ENCODE measurements at regions not wholly inside any gene's neighbourhood (a gene's known extent, or its start where the extent isn't known, plus 50 kb on each side); places are given as distances from the start of the nearest gene placed in this dataset.

DNA sequence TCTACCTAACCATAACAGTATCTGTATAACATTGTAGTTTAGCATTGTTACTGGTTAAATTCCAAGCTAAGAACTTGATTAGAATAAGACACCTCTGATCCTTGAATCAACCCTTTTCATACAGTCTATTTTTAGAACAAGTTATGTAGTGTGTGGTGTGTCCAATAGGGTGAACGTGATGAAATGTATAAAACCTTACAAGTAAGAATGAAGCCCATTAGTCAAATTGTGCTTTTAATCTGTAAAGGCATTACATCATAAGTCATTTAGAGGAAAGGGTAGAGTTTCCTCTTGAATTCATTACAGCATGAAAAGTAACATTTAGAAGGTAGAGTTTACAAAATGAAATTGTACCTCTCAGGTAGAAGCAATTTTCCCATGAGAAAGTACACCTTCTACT, 479.2 kb downstream of the LTN1 start:
- Mint-ChIP-seq H3K4me1 (ENCODE audit: insufficient read depth, unreplicated experiment) (peaks cover 5% of the 10 kb centered on the region), H3K27ac (ENCODE audit: low read depth, unreplicated experiment) (no peak overlapping the region), H3K27me3 (ENCODE audit: insufficient read depth, unreplicated experiment) (no peaks in the 10 kb centered on the region), H3K9me3 (ENCODE audit: unreplicated experiment) (no peaks in the 10 kb centered on the region), H3K36me3 (ENCODE audit: insufficient read depth, unreplicated experiment) (no peaks in the 10 kb centered on the region), H3K4me3 (ENCODE audit: unreplicated experiment) (no peak overlapping the region)
- intact Hi-C loops (cut with micrococcal nuclease) = loop anchor here (10.0 kb wide), 1 partner anchor 121 kb away; no protein-coding TSS in a partner anchor
- CTCF ChIA-PET = interaction anchor here (2.0 to 10.4 kb wide), 2 partner anchors 120 to 232 kb away, joined by 4 to 111 read pairs; no protein-coding TSS in a partner anchor
- POLR2A ChIA-PET = no interaction called here
- BruUV-seq (replicated peaks) = no TSS peak
- no peak for DNase-seq (ENCODE audit: unreplicated experiment)
- TF ChIP-seq, protein P1, sequence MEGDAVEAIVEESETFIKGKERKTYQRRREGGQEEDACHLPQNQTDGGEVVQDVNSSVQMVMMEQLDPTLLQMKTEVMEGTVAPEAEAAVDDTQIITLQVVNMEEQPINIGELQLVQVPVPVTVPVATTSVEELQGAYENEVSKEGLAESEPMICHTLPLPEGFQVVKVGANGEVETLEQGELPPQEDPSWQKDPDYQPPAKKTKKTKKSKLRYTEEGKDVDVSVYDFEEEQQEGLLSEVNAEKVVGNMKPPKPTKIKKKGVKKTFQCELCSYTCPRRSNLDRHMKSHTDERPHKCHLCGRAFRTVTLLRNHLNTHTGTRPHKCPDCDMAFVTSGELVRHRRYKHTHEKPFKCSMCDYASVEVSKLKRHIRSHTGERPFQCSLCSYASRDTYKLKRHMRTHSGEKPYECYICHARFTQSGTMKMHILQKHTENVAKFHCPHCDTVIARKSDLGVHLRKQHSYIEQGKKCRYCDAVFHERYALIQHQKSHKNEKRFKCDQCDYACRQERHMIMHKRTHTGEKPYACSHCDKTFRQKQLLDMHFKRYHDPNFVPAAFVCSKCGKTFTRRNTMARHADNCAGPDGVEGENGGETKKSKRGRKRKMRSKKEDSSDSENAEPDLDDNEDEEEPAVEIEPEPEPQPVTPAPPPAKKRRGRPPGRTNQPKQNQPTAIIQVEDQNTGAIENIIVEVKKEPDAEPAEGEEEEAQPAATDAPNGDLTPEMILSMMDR (IDR thresholded peaks at IDR 0.05; ENCODE audit: unreplicated experiment) = no peak

DNA sequence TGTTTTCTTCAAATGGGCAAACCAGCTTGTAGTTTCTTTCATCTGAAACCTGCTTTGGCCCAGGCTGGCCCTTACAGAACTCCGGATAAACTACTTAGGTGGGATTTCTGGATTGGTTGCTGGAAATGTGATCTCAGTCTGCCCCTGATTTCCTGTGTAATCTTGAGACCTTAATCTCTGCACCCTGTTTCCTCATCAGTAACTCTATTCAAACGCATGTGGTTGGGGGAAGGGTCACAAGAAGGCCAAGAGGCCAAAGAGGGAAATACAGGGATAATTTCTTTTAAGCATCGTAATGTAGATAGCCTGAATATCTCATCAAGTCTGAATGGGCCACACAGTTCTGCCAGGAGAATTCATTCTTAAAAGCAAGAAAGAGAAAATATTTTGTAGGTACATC, 483.6 kb downstream of the LTN1 start:
- Mint-ChIP-seq H3K9me3 (ENCODE audit: unreplicated experiment) (peaks cover 8% of the 10 kb centered on the region), H3K36me3 (ENCODE audit: insufficient read depth, unreplicated experiment) (no peaks in the 10 kb centered on the region), H3K4me1 (ENCODE audit: insufficient read depth, unreplicated experiment) (no peaks in the 10 kb centered on the region), H3K4me3 (ENCODE audit: unreplicated experiment) (no peak overlapping the region), H3K27me3 (ENCODE audit: insufficient read depth, unreplicated experiment) (no peaks in the 10 kb centered on the region), H3K27ac (ENCODE audit: low read depth, unreplicated experiment) (no peak overlapping the region)
- ChIA-PET CTCF (interaction anchor here (3.5 kb wide), 1 partner anchor 8 kb away, joined by 14 read pairs; no protein-coding TSS in a partner anchor), POLR2A (no interaction called here)
- intact Hi-C loops (cut with micrococcal nuclease) = no loop called here
- no TSS peak for BruUV-seq (replicated peaks)
- TF ChIP-seq, protein P1 (IDR thresholded peaks at IDR 0.05; ENCODE audit: unreplicated experiment) = no peak
- no peak for DNase-seq (ENCODE audit: unreplicated experiment)

DNA sequence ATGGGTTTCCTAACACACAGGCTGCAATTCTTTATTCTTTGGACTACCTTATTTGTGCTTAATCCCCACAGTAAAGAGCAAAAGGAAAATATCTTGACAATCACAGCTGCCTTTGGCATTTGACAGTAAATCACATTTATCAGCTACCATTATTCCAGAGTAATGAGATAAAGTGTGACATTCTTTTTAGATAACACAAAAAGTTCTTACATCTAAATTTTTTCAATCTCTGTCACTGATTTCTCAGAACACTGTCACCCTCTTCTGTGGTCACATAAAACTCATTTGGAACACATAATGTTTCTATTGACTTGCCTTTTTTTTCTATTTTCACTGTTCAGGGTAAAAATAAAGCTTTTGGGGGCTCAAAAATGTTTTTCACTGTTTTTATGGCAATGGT, 484.6 kb downstream of the LTN1 start:
- Mint-ChIP-seq H3K36me3 (ENCODE audit: insufficient read depth, unreplicated experiment) (no peaks in the 10 kb centered on the region), H3K27me3 (ENCODE audit: insufficient read depth, unreplicated experiment) (no peaks in the 10 kb centered on the region), H3K27ac (ENCODE audit: low read depth, unreplicated experiment) (no peak overlapping the region), H3K4me1 (ENCODE audit: insufficient read depth, unreplicated experiment) (no peaks in the 10 kb centered on the region), H3K9me3 (ENCODE audit: unreplicated experiment) (peaks cover 8% of the 10 kb centered on the region), H3K4me3 (ENCODE audit: unreplicated experiment) (no peak overlapping the region)
- BruUV-seq (replicated peaks) = no TSS peak
- intact Hi-C loops (cut with micrococcal nuclease) = no loop called here
- TF ChIP-seq, protein P1 (IDR thresholded peaks at IDR 0.05; ENCODE audit: unreplicated experiment) = no peak
- POLR2A ChIA-PET = interaction anchor here (0.7 kb wide), 2 partner anchors 222 to 829 kb away, joined by 4 read pairs; no protein-coding TSS in a partner anchor
- no peak for DNase-seq (ENCODE audit: unreplicated experiment)
- CTCF ChIA-PET = interaction anchor here (1.1 to 3.5 kb wide), 3 partner anchors 9 to 237 kb away, joined by 3 to 14 read pairs (median 4); no protein-coding TSS in a partner anchor

DNA sequence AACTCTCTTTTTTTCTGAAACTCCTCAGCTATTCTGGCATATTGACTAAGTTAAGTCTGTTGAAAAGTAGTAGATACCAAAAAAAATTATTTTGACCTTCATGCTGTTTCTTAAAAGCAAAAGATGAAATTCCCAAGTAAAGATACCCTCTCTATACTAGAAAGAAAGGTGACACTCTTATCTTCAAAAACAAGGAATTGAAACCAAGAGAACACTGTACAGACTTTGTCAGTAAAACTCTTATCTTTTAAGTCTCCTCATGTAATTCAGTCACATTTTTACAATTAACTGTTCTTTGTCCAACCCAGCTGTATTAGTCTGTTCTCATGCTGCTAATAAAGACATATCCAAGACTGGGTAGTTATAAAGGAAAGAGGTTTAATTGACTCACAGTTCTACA, 496.2 kb downstream of the LTN1 start:
- TF ChIP-seq, protein P1 (IDR thresholded peaks at IDR 0.05; ENCODE audit: unreplicated experiment) = no peak
- BruUV-seq (replicated peaks) = no TSS peak
- intact Hi-C loops (cut with micrococcal nuclease) = no loop called here
- H3K27me3 Mint-ChIP-seq (ENCODE audit: insufficient read depth, unreplicated experiment) = no peaks in the 10 kb centered on the region
- ChIA-PET CTCF (interaction anchor here (0.9 kb wide), 1 partner anchor 31 kb away, joined by 3 read pairs; no protein-coding TSS in a partner anchor), POLR2A (interaction anchor here (0.5 kb wide), 1 partner anchor 188 kb away, joined by 3 read pairs; no protein-coding TSS in a partner anchor)
- H3K36me3 Mint-ChIP-seq (ENCODE audit: insufficient read depth, unreplicated experiment) = no peaks in the 10 kb centered on the region
- no peak for DNase-seq (ENCODE audit: unreplicated experiment)
- H3K4me1 Mint-ChIP-seq (ENCODE audit: insufficient read depth, unreplicated experiment) = no peaks in the 10 kb centered on the region
- H3K27ac Mint-ChIP-seq (ENCODE audit: low read depth, unreplicated experiment) = no peak overlapping the region
- no peak overlapping the region for H3K4me3 Mint-ChIP-seq (ENCODE audit: unreplicated experiment)
- H3K9me3 Mint-ChIP-seq (ENCODE audit: unreplicated experiment) = no peaks in the 10 kb centered on the region

Data from MCF 10A (cell line).